Activated T-cell treated with anti-CD3 and anti-CD28 coated beads for 48 hours (primary cell): ENCODE measurements at regions not wholly inside any gene's neighbourhood (a gene's known extent, or its start where the extent isn't known, plus 50 kb on each side); places are given as distances from the start of the nearest gene placed in this dataset.
"Not testable (repeated sequence)": the region's sequence is repeated elsewhere in the genome, so short reads cannot be mapped to it uniquely, and the experiment has no call there.

Experiments used
- DNase-seq: peaks from one replicate; pipeline ENCODE4 v3.0.0-alpha.2; 2020; ENCODE audit warnings: low read depth

DNA sequence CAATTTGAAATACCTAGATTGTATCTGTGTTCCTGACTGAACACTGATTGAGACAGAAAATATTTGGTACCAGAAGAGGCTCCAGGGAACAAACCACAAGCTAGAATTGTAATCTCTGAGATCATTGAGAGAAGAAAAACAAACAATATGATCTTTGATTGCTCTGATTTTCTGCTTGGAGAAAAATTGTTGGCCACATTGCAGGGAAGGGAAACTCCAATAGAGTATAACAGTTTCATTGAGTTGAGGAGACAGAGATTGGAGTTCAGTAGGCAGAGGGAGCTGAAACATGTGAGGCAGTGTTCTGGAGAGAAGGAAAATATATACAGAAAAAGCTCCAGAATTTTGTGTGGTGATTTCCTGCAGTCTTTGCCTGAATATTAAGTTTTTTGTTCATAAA, 158.2 kb downstream of the C4orf33 start:
- DNase-seq = no peak

GRCh38 chr4:129254526-129254925, 158.6 kb downstream of the C4orf33 start:
- DNase-seq = no peak

DNA sequence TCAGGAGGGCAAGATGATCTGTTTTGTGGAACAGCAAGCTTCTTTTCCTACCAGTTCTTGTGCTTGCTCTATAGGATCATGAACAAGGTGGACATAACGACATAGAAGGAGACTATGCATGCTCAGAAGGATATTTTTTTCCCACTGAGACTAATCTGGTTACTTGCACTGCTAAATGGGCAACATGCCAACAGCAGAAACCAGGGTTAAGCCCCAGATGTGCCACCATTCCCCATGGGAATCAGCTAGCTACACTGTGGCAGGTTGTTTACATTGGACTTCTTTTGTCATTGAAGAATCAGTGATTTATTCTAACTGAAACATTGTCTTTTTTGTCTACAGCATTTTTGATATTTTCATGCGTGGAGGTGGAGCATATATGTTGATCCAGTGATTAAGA, 165.6 kb downstream of the C4orf33 start:
- DNase-seq = no peak

DNA sequence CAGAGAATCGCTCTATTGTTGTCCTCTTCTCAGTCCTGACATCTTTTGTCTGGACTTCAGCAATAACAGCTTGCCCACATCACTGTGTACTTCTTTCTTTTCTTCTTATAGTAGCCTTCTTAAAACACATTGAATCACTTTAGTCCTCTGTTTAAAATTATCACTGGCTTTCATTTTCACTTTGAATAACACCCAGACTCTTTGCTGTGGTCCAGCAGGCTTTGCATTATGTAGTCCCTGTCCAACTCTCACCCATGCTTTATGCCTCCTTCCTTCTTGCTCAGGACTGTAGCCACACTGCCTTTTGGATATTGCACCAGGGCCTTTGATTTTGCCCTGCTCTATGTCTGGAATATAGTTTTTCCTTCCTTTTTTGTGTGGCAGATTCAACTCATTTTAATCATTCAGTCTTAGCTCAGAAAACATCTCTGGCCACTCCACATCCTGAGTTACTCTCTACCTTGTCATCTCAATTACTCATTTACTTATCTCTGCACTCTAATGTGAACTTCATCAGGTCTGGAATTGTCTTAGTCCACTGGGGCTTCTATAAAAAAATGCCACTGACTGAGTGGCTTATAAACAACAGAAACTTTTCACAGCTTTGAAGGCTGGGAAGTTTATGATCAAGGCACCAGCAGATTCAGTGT, 168.2 kb downstream of the C4orf33 start:
- DNase-seq = no peak

DNA sequence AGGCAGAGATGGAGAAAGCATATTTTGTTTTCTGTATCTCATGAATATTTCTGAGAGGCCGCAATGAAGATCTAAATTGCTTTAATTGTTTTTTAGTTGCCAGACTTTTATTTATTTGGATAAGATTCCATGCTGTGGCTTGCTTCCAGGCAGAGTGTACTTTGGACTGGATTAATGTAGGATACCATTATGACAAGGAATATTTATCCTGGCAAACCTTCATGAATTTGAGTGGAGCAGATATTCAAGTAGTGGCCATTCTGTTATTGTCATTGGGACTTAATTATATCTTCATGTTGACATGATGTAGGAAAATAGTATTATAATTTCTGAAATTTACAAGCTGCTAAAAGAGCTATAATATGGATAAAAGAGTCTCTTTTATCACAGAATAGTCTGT, 182.9 kb downstream of the C4orf33 start:
- no peak for DNase-seq

DNA sequence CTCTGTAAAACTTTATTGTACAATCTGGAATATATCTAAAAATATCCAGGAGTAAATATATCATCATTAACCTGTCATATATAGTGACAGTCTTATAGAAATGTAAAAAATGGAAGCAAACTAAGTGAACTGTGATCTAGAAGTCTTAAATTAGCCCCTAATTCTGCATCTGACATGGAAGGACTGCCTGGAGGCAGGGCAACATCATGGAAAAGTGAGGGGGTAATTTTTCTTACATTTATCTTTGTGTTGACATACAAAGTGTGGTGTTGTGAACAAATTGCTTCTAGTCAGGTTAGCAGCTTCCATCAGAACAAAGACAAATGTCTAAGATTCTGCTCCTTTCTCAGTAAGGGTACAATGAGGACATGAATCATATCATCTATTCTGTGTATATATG, 186.3 kb downstream of the C4orf33 start:
- no peak for DNase-seq

DNA sequence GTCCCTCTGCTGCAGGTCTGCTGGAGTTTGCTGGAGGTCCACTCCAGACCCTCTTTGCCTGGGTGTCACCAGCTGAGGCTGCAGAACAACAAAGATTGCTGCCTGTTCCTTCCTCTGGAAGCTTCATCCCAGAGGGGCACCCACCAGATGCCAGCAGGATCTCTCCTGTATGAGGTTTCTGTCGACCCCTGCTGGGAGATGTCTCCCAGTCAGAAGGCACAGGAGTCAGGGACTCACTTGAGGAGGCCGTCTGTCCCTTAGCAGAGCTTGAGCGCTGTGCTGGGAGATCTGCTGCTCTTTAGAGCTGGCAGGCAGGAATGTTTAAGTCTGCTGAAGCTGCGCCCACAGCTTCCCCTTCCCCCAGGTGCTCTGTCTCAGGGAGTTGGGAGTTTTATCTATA, 196.2 kb downstream of the C4orf33 start:
- not testable (repeated sequence) for DNase-seq

DNA sequence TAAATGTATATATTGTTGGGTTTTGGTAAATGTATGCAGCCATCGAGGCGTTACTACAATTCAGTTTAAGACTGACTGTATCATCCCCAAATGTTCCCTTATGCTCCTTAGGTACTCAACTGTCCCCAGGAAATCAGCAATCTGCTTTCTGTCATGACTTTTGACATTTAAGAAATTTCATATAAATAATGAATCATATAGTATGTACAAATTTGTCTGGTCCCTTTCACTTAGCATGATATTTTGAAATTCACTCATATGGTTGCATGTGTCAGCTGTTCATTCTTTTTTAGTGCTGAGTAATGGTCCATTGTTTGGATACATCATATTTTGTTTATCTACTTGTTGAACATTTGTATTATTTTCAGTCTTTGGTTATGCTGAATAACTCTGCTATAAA, 218.8 kb downstream of the C4orf33 start:
- DNase-seq = no peak

DNA sequence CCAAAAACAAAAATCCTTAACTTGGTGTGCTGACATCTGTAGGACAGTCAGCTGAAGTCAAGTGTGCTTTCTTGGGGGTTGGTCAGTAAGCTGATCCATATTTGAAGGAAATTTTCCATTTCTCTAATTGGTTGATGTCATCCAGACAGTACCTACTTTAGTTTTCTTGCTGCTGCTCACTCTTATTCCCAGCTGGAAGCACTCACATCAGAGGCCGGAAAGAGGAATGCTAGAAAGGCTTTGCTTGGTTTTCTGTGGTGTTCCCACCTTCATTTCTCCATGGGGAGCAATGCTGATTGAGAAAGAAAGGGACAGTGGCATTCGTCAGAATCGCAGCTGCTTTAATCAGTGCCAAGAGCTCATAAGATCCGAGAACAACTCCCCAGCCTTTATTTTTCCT, 227.0 kb downstream of the C4orf33 start:
- no peak for DNase-seq

GRCh38 chr4:129323658-129324057, 227.7 kb downstream of the C4orf33 start:
- no peak for DNase-seq

DNA sequence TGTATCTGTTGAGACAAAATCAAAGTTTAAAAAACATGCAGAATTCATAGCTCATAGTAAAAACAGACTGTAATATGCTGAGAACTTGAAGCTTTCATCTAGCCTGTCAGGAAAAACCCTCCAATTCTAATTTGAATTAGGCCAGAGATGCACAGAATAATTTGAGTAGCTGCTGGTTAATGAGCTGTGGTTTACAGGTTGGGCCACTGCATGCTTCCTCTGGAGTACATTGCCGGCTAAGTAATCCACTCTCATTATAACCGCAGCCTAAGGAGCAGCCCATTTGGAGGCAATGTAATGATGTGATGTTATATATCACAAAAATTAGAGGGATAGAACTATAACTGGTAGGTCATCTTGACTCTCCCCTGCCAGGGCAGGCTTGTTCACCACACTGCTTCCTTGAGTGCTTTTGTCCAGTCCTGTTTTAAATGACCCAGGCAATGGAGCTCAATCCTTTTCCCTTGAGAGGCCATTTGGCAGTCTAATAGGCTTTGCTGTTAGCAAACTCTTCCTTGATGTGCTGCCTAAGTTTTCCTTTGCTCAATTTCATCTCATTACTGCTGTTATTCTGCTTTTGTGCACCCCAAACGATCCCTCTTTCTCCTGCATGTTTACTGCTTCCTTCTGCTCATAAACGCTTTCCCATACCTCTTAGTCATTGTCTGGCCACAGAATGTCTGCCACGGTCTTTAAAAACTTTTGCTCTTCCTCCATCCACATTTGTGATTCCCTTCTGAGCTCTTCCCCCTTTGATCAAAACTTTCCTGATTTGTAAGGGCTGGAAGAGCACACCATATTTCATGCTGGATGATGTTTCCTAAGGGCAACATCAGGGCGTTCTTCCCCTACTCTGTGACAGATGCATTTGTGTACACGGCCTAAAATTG, 230.9 kb downstream of the C4orf33 start:
- no peak for DNase-seq

DNA sequence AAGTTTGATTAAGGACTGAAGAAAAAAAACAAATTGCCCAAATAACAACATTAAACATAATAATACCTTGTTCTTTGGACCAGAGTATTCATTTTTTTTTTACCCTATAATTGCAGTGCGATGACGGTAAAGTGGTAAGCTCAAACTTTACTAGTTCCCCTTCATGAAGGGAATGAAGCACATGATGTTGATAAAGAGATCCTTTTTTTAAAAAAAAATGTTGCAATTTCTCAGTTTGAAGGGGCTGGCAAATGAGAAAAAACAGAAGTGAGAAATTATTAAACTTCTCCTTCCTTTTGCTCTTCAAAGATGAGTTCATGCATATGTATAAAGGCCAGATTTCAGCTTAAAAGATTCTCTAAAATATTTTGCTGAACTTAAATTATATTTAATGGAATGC, 231.7 kb downstream of the C4orf33 start:
- DNase-seq = no peak

DNA sequence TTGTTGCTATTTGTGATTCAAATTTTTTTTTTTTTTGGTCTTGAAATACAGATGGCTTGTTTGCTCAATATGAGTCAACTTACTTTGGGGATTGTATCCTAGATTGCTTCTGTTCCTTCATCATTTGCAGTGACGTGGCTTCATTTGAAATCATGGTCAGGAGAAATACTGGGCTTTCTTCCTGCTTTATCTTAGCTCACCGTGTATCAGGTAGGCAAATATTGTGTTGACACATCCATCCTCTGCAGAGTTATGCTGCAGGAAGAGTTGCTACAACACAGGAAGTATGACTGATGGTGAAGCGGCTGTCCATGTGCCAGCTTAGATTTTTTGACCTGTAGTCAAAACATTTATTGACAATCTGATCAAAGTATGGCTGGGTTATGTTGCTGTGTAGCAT, 232.2 kb downstream of the C4orf33 start:
- no peak for DNase-seq

DNA sequence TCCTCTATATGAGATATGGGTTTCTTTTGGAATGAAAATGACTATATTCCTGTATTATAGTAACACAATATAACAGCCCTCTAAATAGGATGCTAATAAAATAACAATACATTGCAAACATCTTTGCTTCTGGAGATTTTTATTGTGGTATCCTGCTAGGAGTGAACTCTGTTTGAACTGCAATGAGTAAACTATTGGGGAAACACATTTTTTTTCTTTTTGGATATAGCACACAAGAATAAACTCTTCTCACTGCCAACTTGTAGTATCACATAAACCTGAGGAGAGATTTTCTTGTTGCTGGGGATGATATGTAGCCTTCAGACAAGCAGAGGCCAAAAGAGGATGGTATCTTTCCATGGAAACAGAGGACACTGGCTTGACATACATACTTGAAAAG, 238.2 kb downstream of the C4orf33 start:
- no peak for DNase-seq

- no peak for DNase-seq
These were observed 239.3 kb downstream of the C4orf33 start for GRCh38 chr4:129335276-129335675.

- DNase-seq = no peak
These were observed 239.9 kb downstream of the C4orf33 start for GRCh38 chr4:129335818-129336217.

DNA sequence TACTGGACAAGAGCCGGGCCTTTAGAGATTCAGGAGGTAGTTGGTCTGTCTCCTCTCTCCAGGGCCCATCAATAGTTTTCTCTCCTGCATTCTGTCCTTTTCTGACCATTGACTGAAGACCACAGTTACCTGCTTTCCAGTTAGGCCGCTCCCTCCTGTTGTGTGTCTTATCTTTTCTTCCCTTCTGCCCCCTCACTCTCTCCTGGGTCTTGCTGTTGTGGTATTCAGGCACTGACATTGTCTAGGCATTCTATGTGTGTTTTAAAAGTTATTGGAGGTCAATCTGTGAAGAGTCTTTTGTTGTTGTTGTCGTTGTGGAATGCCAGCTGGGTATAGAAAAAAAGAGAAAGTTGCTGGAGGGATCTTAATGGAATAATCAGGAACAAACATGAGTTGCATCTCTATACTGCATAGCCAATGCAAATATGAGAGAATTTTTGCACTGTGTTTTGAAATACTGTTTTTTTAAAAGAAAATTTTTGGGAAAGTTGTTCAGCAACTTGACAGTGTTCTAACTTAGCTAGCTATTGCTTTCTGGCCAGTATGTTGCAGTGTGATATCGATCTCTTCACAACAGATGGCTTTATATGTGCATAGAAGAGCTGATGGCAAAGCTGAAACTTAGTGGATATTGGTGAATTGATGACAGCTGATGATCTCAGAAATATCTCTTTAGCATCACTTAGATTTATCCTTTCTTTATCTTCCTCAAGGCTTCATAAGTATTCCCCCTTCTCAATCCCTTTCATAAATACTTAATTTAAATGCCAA, 240.7 kb downstream of the C4orf33 start:
- DNase-seq = no peak

- no peak for DNase-seq
These were observed 241.3 kb downstream of the C4orf33 start for GRCh38 chr4:129337228-129337620.

- DNase-seq = no peak
These were observed 247.0 kb downstream of the C4orf33 start for GRCh38 chr4:129342819-129343408.

GRCh38 chr4:129344058-129344457, 248.1 kb downstream of the C4orf33 start:
- DNase-seq = no peak

GRCh38 chr4:129345609-129346008, 249.7 kb downstream of the C4orf33 start:
- no peak for DNase-seq

DNA sequence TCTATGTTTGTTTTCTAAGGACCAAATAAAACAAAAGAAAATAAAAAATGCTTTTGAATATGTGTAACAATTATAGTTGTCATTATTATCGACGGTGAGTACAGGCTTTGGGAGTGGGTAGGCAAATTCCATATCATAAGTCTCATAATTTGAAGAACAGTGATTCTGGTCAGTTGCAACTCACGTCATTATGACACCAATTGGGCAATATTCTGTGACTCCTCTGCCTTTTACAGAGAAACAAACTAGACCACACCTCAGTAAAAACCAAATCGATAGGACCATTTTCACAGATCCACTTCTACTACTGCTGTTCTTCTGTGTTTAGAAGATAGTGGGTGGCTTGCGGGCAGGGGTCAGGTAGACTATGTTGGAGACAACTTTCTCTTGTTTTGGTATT, 250.1 kb downstream of the C4orf33 start:
- no peak for DNase-seq

GRCh38 chr4:129346734-129347133, 250.8 kb downstream of the C4orf33 start:
- DNase-seq = no peak
